Epithelial cell of proximal tubule (primary cell): ENCODE measurements at regions not wholly inside any gene's neighbourhood (a gene's known extent, or its start where the extent isn't known, plus 50 kb on each side); places are given as distances from the start of the nearest gene placed in this dataset.

Source experiments
- DNase-seq: peaks from one replicate; pipeline ENCODE4 v3.0.0-alpha.2; 2011; ENCODE audit warnings: low read depth
- H3K4me3 ChIP-seq: 2 replicates; pipeline ENCODE4 v1.5.1; 2011; ENCODE audit warnings: low read depth, mild to moderate bottlenecking, low read length
- TF ChIP-seq, protein P1 (sequence below): conservative IDR thresholded peaks from 2 replicates; pipeline ENCODE4 v1.5.1; 2012; ENCODE audit warnings: low read depth, mild to moderate bottlenecking, low read length

DNA sequence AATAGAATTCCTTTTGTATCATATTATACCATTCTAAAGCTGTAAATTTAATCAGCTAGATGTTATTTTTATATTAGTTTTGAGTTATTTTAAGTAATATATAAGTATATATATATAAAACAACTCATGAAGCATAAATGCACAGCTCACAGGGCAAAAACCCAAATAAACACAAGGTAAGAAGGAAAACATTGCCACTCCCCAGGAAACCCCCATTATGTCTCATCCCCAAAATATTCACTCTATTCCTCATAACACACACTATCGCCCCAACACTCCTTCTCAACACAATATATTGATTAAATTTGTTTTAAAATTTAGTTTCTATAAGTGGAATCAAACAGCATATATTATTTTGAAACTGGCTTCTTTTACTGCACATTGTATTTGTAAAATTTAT lies 98.6 kb upstream of the FAM83B start:
- DNase-seq, result no peak
- TF ChIP-seq, protein P1, sequence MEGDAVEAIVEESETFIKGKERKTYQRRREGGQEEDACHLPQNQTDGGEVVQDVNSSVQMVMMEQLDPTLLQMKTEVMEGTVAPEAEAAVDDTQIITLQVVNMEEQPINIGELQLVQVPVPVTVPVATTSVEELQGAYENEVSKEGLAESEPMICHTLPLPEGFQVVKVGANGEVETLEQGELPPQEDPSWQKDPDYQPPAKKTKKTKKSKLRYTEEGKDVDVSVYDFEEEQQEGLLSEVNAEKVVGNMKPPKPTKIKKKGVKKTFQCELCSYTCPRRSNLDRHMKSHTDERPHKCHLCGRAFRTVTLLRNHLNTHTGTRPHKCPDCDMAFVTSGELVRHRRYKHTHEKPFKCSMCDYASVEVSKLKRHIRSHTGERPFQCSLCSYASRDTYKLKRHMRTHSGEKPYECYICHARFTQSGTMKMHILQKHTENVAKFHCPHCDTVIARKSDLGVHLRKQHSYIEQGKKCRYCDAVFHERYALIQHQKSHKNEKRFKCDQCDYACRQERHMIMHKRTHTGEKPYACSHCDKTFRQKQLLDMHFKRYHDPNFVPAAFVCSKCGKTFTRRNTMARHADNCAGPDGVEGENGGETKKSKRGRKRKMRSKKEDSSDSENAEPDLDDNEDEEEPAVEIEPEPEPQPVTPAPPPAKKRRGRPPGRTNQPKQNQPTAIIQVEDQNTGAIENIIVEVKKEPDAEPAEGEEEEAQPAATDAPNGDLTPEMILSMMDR, result no peak
- no peak overlapping the region for H3K4me3 ChIP-seq

DNA sequence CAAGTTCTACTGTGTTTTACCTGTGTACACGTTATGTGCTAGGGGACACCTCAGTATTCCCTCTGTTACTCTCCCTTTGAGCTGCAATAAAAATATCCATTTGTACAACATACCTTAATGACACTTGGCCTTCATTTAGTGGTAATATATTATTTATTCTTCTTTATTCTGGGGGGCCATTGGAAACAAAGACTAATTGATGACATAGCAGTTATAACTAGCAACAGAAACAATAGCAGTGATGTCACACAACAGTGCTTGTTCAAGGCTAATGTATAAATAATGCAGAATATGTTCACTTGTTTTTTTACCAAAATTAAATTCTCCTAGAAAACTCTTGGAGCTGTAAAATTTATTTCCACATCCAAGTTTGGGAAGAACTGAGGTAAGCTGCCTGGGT lies 92.2 kb upstream of the FAM83B start:
- no peak overlapping the region for H3K4me3 ChIP-seq
- TF ChIP-seq, protein P1, result no peak
- no peak for DNase-seq

DNA sequence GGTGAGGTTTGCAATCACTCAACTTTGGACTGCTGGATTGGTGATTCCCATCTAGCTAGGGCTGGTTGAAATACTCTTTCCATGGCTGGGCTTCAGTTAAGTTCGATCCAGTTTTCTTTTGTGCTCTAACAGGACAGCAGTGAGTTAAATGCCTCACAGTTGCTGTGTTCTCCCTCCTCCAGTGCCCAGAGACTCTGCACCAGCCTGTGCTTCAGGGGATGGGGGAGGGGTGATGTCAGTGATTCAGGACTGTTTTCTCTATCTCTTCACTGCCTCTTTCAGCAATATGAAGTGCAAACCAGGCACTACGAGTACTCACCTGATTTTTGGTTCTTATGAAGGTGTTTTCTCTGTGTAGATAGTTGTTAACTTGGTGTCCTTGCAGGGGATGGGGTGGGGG lies 88.2 kb upstream of the FAM83B start:
- no peak for DNase-seq
- H3K4me3 ChIP-seq, result no peak overlapping the region
- TF ChIP-seq, protein P1, result no peak

DNA sequence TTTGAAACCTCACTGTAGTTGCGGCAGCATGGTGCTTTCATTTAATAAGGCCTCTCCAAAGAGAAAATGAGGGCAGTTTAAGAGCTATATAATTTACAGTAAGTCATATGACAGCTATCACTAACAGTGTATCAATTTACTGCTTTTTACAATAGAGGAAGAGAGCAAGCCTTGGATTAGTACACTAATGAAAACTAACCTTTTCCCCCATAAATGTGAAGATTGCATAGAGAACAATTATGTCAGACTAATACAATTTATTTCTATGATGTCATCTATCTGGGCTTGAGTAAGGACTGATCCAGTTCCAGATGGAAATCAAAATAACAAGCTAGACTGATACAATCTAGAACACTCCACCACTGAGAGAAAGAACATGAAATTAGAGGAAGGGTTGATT lies 78.1 kb upstream of the FAM83B start:
- H3K4me3 ChIP-seq, result no peak overlapping the region
- no peak for DNase-seq
- TF ChIP-seq, protein P1, result no peak

DNA sequence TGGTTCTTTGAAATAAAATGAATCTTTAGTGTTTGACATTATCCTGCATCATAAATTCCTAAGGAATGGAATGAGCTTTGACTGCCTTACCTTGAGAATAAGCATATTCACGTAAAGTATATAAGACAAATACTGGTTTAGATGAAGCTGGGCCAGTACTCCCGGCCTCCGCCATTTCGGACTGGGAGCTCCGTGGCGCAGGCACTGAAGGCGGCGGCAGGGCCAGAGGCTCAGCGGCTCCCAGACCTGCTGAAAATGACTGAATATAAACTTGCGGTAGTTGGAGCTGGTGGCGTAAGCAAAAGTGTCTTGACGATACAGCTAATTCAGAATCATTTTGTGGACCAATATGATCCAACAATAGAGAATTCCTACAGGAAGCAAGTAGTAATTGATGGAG lies 76.2 kb upstream of the FAM83B start:
- DNase-seq, result no peak
- no peak overlapping the region for H3K4me3 ChIP-seq
- TF ChIP-seq, protein P1, result no peak

DNA sequence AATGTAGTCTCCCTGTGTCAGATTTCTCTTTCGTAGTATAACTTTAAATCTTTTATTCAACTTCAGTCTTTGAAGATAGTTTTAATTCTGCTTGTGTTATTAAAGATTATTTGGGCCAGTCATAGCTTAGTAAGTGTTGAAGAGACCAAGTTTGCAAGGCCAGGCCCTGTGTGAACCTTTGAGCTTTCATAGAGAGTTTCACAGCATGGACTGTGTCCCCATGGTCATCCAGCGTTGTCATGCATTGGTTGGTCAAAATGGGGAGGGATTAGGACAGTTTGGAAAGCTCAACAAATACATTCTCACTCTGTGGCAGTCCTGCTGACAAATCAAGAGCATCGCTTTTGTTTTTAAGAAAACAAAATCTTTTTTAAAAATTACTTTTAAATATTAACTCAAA lies 74.6 kb upstream of the FAM83B start:
- TF ChIP-seq, protein P1, result no peak
- DNase-seq, result no peak
- H3K4me3 ChIP-seq, result no peak overlapping the region

DNA sequence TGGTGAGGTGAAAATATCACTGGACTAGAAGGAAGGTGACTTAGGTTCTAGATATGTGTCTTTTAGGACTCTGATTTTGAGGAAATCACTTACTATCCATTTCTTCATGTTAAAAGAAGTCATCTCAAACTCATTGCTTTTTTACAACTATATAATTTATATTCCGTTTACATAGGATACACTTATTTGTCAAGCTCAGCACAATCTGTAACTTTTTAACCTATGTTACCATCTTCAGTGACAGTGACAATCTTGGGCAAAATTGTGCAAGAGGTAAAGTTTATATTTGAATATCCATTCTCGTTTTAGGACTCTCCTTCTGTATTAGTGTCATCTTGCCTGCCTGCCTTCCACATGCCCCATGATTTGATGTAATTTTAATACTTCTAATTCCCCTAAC lies 74.0 kb upstream of the FAM83B start:
- no peak for DNase-seq
- TF ChIP-seq, protein P1, result no peak
- H3K4me3 ChIP-seq, result no peak overlapping the region
